ENCODE measurements at regions not wholly inside any gene's neighbourhood (a gene's known extent, or its start where the extent isn't known, plus 50 kb on each side); places are given as distances from the start of the nearest gene placed in this dataset.
"Not testable (repeated sequence)": the region's sequence is repeated elsewhere in the genome, so short reads cannot be mapped to it uniquely, and the experiment has no call there.

- no peak for TF ChIP-seq EZH2 (IDR thresholded peaks at IDR 0.05)
- no peak for TF ChIP-seq FOXP2 (optimal IDR thresholded peaks at IDR 0.05; ENCODE audit: control extremely low read depth, extremely low read length, insufficient read depth)
- no peak for TF ChIP-seq POLR2AphosphoS5 (IDR thresholded peaks at IDR 0.05; ENCODE audit: borderline replicate concordance, low read depth, low read length)
- Histone ChIP-seq H3K9ac (ENCODE audit: insufficient read length) (no peak overlapping the region), H3K9me3 (ENCODE audit: low read depth, low read length) (no peaks in the 10 kb centered on the region), H3K36me3 (ENCODE audit: insufficient read depth, low read length) (no peaks in the 10 kb centered on the region), H3K4me3 (no peak overlapping the region), H3K27ac (no peak overlapping the region)
- DNase-seq (ENCODE audit: low read depth, low spot score): no peak
These were observed 1262.4 kb upstream of the SEL1L start for GRCh38 chr14:82796086-82796485.

GRCh38 chr14:82798276-82798675, 1264.6 kb upstream of the SEL1L start:
- H3K9me3 ChIP-seq (ENCODE audit: low read depth, low read length): no peaks in the 10 kb centered on the region; the same call in 1 of the 2 replicates
- no peak for TF ChIP-seq POLR2AphosphoS5 (IDR thresholded peaks at IDR 0.05; ENCODE audit: borderline replicate concordance, low read depth, low read length)
- no peak for TF ChIP-seq EZH2 (IDR thresholded peaks at IDR 0.05)
- no peak for TF ChIP-seq FOXP2 (optimal IDR thresholded peaks at IDR 0.05; ENCODE audit: control extremely low read depth, extremely low read length, insufficient read depth)
- H3K9ac ChIP-seq (ENCODE audit: insufficient read length): no peak overlapping the region
- no peak for DNase-seq (ENCODE audit: low read depth, low spot score)
- H3K27ac ChIP-seq: no peak overlapping the region
- no peak overlapping the region for H3K4me3 ChIP-seq
- no peaks in the 10 kb centered on the region for H3K36me3 ChIP-seq (ENCODE audit: insufficient read depth, low read length)

- H3K9ac ChIP-seq (ENCODE audit: insufficient read length): no peak overlapping the region
- no peak for TF ChIP-seq FOXP2 (optimal IDR thresholded peaks at IDR 0.05; ENCODE audit: control extremely low read depth, extremely low read length, insufficient read depth)
- no peak for TF ChIP-seq EZH2 (IDR thresholded peaks at IDR 0.05)
- TF ChIP-seq POLR2AphosphoS5 (IDR thresholded peaks at IDR 0.05; ENCODE audit: borderline replicate concordance, low read depth, low read length): no peak
- DNase-seq (ENCODE audit: low read depth, low spot score): no peak
- H3K4me3 ChIP-seq: no peak overlapping the region
- H3K36me3 ChIP-seq (ENCODE audit: insufficient read depth, low read length): no peaks in the 10 kb centered on the region
- H3K9me3 ChIP-seq (ENCODE audit: low read depth, low read length): no peaks in the 10 kb centered on the region; the same call in 1 of the 2 replicates
- H3K27ac ChIP-seq: no peak overlapping the region
These were observed 1272.5 kb upstream of the SEL1L start for GRCh38 chr14:82805892-82806825.

- Histone ChIP-seq H3K9ac (ENCODE audit: insufficient read length) (no peak overlapping the region), H3K36me3 (ENCODE audit: insufficient read depth, low read length) (no peaks in the 10 kb centered on the region), H3K27ac (no peak overlapping the region), H3K9me3 (ENCODE audit: low read depth, low read length) (no peaks in the 10 kb centered on the region), H3K4me3 (no peak overlapping the region)
- TF ChIP-seq EZH2 (IDR thresholded peaks at IDR 0.05) (no peak), FOXP2 (optimal IDR thresholded peaks at IDR 0.05; ENCODE audit: control extremely low read depth, extremely low read length, insufficient read depth) (no peak), POLR2AphosphoS5 (IDR thresholded peaks at IDR 0.05; ENCODE audit: borderline replicate concordance, low read depth, low read length) (no peak)
- no peak for DNase-seq (ENCODE audit: low read depth, low spot score)
These were observed 1277.6 kb upstream of the SEL1L start for GRCh38 chr14:82811246-82811645.

GRCh38 chr14:82814339-82814738, 1280.7 kb upstream of the SEL1L start:
- H3K4me3 ChIP-seq; H3K36me3 ChIP-seq (ENCODE audit: insufficient read depth, low read length); H3K9me3 ChIP-seq (ENCODE audit: low read depth, low read length); H3K27ac ChIP-seq; DNase-seq (ENCODE audit: low read depth, low spot score); H3K9ac ChIP-seq (ENCODE audit: insufficient read length): not testable (repeated sequence)

GRCh38 chr14:82830596-82830995, 1296.9 kb upstream of the SEL1L start:
- Histone ChIP-seq H3K4me3 (no peak overlapping the region), H3K9me3 (ENCODE audit: low read depth, low read length) (no peaks in the 10 kb centered on the region), H3K9ac (ENCODE audit: insufficient read length) (no peak overlapping the region), H3K27ac (no peak overlapping the region), H3K36me3 (ENCODE audit: insufficient read depth, low read length) (no peaks in the 10 kb centered on the region)
- no peak for TF ChIP-seq FOXP2 (optimal IDR thresholded peaks at IDR 0.05; ENCODE audit: control extremely low read depth, extremely low read length, insufficient read depth)
- DNase-seq (ENCODE audit: low read depth, low spot score): no peak

- H3K36me3 ChIP-seq (ENCODE audit: insufficient read depth, low read length): no peaks in the 10 kb centered on the region
- no peak overlapping the region for H3K4me3 ChIP-seq
- no peak for TF ChIP-seq FOXP2 (optimal IDR thresholded peaks at IDR 0.05; ENCODE audit: control extremely low read depth, extremely low read length, insufficient read depth)
- no peak for TF ChIP-seq POLR2AphosphoS5 (IDR thresholded peaks at IDR 0.05; ENCODE audit: borderline replicate concordance, low read depth, low read length)
- TF ChIP-seq EZH2 (IDR thresholded peaks at IDR 0.05): no peak
- DNase-seq (ENCODE audit: low read depth, low spot score): no peak
- H3K9me3 ChIP-seq (ENCODE audit: low read depth, low read length): no peaks in the 10 kb centered on the region
- no peak overlapping the region for H3K27ac ChIP-seq
- no peak overlapping the region for H3K9ac ChIP-seq (ENCODE audit: insufficient read length)
These were observed 1302.8 kb upstream of the SEL1L start for GRCh38 chr14:82836256-82836950.

- Histone ChIP-seq H3K9ac (ENCODE audit: insufficient read length) (no peak overlapping the region), H3K36me3 (ENCODE audit: insufficient read depth, low read length) (no peaks in the 10 kb centered on the region), H3K27ac (peak overlapping the region; percentile 19; the same call in 1 of the 2 replicates), H3K9me3 (ENCODE audit: low read depth, low read length) (no peaks in the 10 kb centered on the region), H3K4me3 (peak overlapping the region; percentile 44)
- peak; percentile 86 for DNase-seq (ENCODE audit: low read depth, low spot score)
- no peak for TF ChIP-seq FOXP2 (optimal IDR thresholded peaks at IDR 0.05; ENCODE audit: control extremely low read depth, extremely low read length, insufficient read depth)
- TF ChIP-seq POLR2AphosphoS5 (IDR thresholded peaks at IDR 0.05; ENCODE audit: borderline replicate concordance, low read depth, low read length): peak; percentile 47; the same call in 1 of the 2 replicates
These were observed 1304.0 kb upstream of the SEL1L start for GRCh38 chr14:82837611-82838140.
